HUES48 (cell line): ENCODE measurements at regions not wholly inside any gene's neighbourhood (a gene's known extent, or its start where the extent isn't known, plus 50 kb on each side); places are given as distances from the start of the nearest gene placed in this dataset.
"Not testable (repeated sequence)": the region's sequence is repeated elsewhere in the genome, so short reads cannot be mapped to it uniquely, and the experiment has no call there.

Source experiments
- H3K27ac ChIP-seq: one replicate; pipeline ENCODE4 v1.7.0; 2013; ENCODE audit warnings: low read depth, low read length, inconsistent platforms
- H3K27me3 ChIP-seq: 2 replicates; pipeline ENCODE4 v1.6.1; 2013; ENCODE audit warnings: mild to moderate bottlenecking, low read length; ENCODE audit not compliant: control insufficient read depth, insufficient read depth
- H3K36me3 ChIP-seq: 2 replicates; pipeline ENCODE4 v1.6.1; 2013; ENCODE audit warnings: low read length; ENCODE audit not compliant: control insufficient read depth, insufficient read depth
- H3K4me1 ChIP-seq: 2 replicates; pipeline ENCODE4 v1.6.1; 2013; ENCODE audit warnings: mild to moderate bottlenecking, low read length; ENCODE audit not compliant: control insufficient read depth, insufficient read depth
- H3K4me3 ChIP-seq: 2 replicates; pipeline ENCODE4 v1.5.1; 2013; ENCODE audit warnings: mild to moderate bottlenecking, low read depth, low read length
- H3K9ac ChIP-seq: 2 replicates; pipeline ENCODE4 v1.6.1; 2013; ENCODE audit warnings: mild to moderate bottlenecking, low read depth, low read length, moderate library complexity
- H3K9me3 ChIP-seq: 2 replicates; pipeline ENCODE4 v1.6.1; 2013; ENCODE audit warnings: low read length; ENCODE audit not compliant: control insufficient read depth, insufficient read depth

DNA sequence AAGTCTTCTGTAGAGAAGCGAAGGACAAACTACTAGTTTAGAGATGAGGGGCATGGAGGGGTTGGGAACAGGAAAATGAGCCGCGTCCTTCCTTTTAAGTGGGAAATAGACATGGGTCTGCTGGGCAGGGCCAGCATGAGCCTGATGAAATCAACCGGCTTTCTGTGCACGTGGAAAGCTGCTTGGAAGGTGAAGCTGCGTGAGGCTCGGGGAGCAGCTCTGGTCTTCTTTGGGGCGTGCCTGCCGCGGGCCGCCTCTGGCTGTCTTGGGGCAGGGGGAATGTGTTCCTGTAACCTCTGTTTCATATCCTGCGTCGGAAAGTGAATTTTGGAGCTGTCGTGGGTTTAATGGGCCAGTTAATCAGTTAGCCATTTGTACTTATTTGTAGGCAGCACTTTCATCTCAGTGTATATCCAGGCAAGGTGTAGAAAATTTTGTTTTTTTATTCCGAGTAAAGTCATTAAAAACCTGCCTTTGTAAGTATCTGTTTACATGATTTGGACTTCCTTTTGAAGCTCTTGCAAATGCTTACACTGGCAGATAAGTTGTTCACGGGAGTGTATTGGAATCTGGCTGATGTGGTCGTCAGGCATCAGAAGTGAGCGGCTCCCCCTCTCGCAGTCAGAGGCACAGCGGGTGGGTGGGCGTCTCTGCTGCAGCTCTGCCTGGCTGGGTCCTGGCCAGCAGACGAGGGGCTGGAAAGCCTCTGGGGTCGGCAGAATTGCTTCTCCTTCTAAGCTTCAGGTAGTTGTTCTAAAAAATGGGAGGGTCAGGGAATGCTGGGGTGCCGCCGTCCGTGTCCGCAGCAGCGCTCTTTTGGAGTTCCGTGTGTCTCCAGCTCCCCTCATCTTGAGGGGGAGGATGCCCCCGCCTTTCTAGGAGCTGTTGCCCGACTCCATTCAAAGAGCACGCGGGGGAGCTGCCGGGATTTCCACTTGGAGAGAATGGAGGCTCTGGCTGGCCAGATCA, 70.5 kb upstream of the HGFAC start:
- H3K9me3 ChIP-seq = no peaks in the 10 kb centered on the region
- H3K4me1 ChIP-seq = peaks cover 35% of the 10 kb centered on the region
- H3K27me3 ChIP-seq = peaks cover 5% of the 10 kb centered on the region
- no peak overlapping the region for H3K27ac ChIP-seq
- H3K9ac ChIP-seq = no peak overlapping the region
- H3K36me3 ChIP-seq = no peaks in the 10 kb centered on the region
- peak overlapping the region; percentile 11; the same call in 1 of the 2 replicates for H3K4me3 ChIP-seq

DNA sequence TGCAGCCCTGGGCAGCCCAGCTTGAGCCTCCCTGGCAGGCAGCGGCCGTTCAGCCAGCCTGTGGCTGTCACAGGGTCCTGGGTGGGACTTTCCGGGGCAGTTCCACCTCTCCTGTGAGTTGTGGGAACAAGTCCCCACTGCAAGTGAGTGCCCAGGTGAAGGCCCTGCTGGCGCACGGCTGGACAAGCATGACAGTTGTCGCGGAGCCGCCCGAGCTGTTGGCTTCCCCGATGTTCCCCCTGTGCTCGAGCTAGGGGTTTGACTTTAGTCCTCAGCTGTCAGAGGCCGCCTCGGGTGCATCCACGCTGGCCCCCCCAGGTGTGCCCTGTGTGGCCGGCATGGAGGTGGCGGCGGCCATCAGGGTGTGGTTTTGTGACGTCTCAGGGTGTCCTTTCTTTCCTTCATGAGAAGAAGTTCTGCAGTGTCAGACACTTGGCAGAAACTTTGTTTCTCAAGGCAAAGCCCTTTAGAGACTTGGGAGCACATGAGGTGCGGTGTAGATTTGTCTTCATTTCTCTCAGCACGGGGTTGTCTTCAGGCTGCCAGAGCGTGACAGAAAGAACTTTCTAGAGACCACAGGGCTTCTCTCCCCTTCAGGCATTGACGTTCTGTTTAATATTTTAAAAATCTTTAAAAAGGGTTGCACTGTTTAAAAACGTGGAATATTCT, 69.4 kb upstream of the HGFAC start:
- H3K4me1 ChIP-seq = peaks cover 35% of the 10 kb centered on the region
- H3K36me3 ChIP-seq = no peaks in the 10 kb centered on the region
- H3K9me3 ChIP-seq = no peaks in the 10 kb centered on the region
- no peak overlapping the region for H3K27ac ChIP-seq
- H3K27me3 ChIP-seq = peaks cover 5% of the 10 kb centered on the region
- H3K9ac ChIP-seq = no peak overlapping the region
- no peak overlapping the region for H3K4me3 ChIP-seq

DNA sequence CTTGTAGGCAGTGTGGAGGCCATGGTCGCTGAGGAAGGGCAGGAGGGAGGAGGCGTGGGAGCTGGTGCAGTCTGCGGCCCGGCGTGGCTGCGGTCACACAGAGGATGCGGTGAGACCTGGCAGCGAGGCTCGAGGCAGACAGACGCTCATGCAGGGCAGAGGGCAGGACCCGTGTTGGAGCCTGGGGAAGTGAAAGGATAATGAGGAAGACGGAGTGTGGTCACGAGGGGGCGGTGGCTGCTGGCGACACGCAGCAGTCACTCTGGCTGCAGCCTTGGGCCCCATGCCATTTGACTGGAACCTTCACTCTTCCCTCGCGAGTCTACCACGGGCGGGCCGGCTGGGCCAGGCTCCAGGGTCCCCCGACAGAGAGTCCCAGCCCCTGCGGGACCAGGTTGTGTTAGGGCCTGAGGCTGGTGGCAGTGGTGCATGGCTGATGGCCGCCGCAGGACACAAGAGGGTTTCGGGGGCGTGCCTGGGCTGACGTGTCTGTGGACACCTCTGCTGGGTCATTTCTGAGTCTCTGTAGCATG, 68.8 kb upstream of the HGFAC start:
- no peak overlapping the region for H3K27ac ChIP-seq
- no peaks in the 10 kb centered on the region for H3K9me3 ChIP-seq
- peaks cover 5% of the 10 kb centered on the region for H3K27me3 ChIP-seq
- no peak overlapping the region for H3K9ac ChIP-seq
- H3K36me3 ChIP-seq = no peaks in the 10 kb centered on the region
- H3K4me3 ChIP-seq = no peak overlapping the region
- peaks cover 35% of the 10 kb centered on the region for H3K4me1 ChIP-seq

DNA sequence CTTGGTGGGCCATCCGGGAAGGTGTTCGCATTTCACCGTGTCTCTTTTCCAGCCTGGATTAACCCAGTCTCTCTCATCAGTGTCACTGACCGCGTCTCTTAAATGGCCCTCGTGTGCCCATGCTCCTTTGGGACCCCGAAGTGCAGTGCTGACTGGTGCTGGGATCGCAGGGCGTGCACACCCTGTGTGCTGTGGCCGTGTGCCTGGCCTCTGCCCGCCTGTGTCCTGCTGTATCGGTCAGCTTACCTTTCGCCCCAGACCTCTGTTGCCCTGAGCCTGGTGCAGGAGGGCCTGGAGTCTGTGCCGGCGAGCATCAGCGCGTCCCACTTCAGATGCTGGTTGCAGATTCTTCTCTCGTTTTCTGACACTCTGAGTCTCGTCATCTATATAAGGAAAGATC, 68.3 kb upstream of the HGFAC start:
- Histone ChIP-seq H3K27ac (no peak overlapping the region), H3K9me3 (no peaks in the 10 kb centered on the region), H3K27me3 (peaks cover 5% of the 10 kb centered on the region), H3K9ac (no peak overlapping the region), H3K4me1 (peaks cover 35% of the 10 kb centered on the region), H3K36me3 (no peaks in the 10 kb centered on the region), H3K4me3 (no peak overlapping the region)

DNA sequence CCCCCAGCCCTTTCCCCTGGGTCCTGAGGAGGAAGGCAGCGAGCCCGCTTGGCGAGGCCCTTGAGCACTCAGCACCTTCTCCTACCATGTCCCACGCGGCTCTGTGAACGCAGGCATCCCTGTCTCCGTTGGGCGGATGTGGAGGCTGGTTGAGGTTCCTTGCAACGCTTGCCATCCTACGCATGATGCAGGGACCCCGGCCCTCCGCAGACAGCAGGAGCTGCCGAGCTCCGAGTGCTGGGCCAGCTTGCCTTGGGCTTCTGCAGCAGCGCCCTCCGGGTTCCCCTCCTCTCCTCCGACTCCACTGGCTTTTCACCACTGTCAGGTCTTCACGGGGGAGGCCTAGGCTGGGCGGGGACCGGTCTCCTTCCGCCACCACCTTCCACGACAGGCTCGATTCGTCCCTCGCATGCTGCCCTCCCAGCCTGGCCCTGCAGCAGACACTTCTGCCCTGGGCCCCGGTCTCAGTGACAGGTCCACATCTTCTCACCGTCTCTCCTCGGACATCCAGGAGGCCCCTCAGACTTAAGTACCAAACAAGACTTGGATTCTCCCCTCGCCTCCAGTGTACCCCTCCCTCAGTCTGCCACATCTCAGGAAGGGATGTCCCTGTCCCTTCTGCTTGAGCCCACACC, 67.6 kb upstream of the HGFAC start:
- H3K27me3 ChIP-seq = peaks cover 2% of the 10 kb centered on the region
- no peak overlapping the region for H3K4me3 ChIP-seq
- peaks cover 32% of the 10 kb centered on the region for H3K4me1 ChIP-seq
- no peaks in the 10 kb centered on the region for H3K36me3 ChIP-seq
- no peak overlapping the region for H3K9ac ChIP-seq
- 0 out of 2 replicates have a peak, but pooled peaks cover 2% of the 10 kb centered on the region for H3K9me3 ChIP-seq
- H3K27ac ChIP-seq = no peak overlapping the region

DNA sequence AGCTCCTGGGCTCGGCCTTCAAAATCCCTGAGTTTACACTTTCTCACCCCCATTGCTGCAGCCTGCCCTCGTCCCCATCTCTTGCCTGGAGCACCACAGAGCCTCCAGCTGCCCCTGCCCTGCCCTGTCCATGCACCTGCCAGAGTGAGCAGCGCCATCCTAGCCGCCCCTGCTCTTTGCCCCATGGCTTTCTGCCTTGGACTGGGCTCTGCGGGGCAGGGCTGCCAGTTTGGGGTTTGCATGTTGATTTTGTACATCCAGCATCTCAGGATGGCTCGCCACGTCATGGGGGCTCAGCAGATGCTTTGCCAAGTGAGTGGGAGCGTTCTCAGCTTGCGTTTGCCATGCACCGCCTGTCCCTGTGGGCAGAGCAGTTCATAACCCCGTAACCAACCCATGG, 67.1 kb upstream of the HGFAC start:
- no peak overlapping the region for H3K9ac ChIP-seq
- H3K36me3 ChIP-seq = no peaks in the 10 kb centered on the region
- no peak overlapping the region for H3K4me3 ChIP-seq
- H3K27ac ChIP-seq = no peak overlapping the region
- peaks cover 27% of the 10 kb centered on the region for H3K4me1 ChIP-seq
- H3K9me3 ChIP-seq = peaks cover 6% of the 10 kb centered on the region; the same call in 1 of the 2 replicates
- H3K27me3 ChIP-seq = no peaks in the 10 kb centered on the region; the same call in none of the 2 replicates

DNA sequence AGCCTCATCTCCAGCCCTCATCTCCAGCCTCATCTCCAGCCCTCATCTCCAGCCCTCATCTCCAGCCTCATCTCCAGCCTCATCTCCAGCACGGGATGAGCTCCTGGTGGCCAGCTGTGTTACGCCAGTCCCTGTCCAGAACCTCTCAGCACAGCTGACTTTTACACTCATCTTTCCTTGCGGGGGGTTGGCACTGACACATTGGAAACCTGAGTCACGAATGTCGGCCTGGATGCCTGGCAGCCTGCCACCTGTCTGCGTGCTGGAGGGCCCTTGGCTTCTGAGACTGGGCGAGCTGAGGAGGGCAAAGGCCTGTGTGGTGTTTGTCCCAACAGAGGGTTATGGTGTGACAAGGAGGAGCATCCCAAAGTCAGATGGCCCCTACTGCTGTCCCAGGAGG, 66.1 kb upstream of the HGFAC start:
- no peaks in the 10 kb centered on the region; the same call in none of the 2 replicates for H3K27me3 ChIP-seq
- no peak overlapping the region for H3K4me3 ChIP-seq
- no peak overlapping the region for H3K27ac ChIP-seq
- H3K9me3 ChIP-seq = peaks cover 17% of the 10 kb centered on the region; the same call in 1 of the 2 replicates
- H3K4me1 ChIP-seq = peaks cover 16% of the 10 kb centered on the region
- no peaks in the 10 kb centered on the region for H3K36me3 ChIP-seq
- no peak overlapping the region for H3K9ac ChIP-seq

DNA sequence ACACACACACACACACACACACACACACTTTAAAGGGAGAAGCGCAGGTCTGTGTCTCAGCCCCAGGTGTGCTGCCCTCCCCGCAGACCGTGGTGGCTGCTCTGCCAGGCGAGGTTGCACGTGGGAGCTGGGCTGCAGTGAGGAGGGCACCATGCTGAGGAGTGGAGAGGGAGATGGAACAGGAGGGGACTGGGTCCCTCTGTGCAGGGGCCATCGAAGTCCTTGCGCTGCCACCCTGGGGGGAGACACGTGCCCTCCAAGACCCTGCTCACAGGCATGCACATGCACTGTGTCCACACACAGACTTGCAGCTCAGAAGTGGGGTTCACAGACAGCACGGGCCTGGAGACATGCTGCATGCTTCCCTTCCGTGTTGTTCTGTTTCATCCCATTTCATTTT, 65.5 kb upstream of the HGFAC start:
- Histone ChIP-seq H3K27me3 (no peaks in the 10 kb centered on the region; the same call in 1 of the 2 replicates), H3K27ac (no peak overlapping the region), H3K36me3 (no peaks in the 10 kb centered on the region), H3K9ac (no peak overlapping the region), H3K4me1 (peaks cover 11% of the 10 kb centered on the region), H3K4me3 (no peak overlapping the region), H3K9me3 (peaks cover 21% of the 10 kb centered on the region; the same call in 1 of the 2 replicates)

DNA sequence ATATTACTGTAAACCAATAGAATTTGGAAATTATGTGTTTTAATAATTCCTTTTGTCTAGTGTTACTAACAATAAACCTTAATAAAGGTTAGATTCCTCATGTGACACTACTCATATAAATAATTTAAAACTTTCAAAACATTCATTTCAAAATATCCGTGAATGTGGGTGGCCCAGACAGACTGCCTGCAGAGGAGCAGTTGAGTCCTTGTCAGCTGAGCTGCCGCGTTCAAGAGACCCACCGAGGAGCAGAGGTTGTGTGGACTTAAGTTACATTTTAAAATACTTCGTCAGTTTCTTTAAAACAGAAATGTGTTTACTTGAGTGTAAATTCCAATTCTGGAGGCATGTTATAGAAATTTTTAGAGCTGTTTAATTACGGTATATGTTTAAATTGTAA, 64.2 kb upstream of the HGFAC start:
- no peaks in the 10 kb centered on the region for H3K36me3 ChIP-seq
- H3K9me3 ChIP-seq = peaks cover 21% of the 10 kb centered on the region; the same call in 1 of the 2 replicates
- H3K27ac ChIP-seq = no peak overlapping the region
- no peak overlapping the region for H3K9ac ChIP-seq
- no peaks in the 10 kb centered on the region for H3K27me3 ChIP-seq
- no peak overlapping the region for H3K4me3 ChIP-seq
- no peaks in the 10 kb centered on the region; the same call in 1 of the 2 replicates for H3K4me1 ChIP-seq

DNA sequence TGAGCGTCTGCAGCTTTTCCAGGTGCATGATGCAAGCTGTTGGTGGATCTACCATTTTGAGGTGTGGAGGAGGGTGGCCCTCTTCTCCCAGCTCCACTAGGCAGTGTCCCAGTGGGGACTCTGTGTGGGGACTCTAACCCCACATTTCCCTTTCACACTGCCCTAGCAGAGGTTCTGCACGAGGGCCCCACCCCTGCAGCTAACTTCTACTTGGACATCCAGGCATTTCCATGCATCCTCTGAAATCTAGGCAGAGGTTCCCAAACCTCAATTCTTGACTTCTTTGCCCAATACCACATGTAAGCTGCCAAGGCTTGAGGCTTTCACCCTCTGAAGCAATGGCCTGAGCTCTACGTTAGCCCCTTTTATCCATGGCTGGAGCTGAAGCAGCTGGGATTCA, 61.4 kb upstream of the HGFAC start:
- peaks cover 21% of the 10 kb centered on the region; the same call in 1 of the 2 replicates for H3K9me3 ChIP-seq
- not testable (repeated sequence) for H3K4me3 ChIP-seq, H3K9ac ChIP-seq, H3K4me1 ChIP-seq, H3K27ac ChIP-seq, H3K36me3 ChIP-seq, H3K27me3 ChIP-seq
